ENCODE measurements at regions not wholly inside any gene's neighbourhood (a gene's known extent, or its start where the extent isn't known, plus 50 kb on each side); places are given as distances from the start of the nearest gene placed in this dataset.
"Not testable (repeated sequence)": the region's sequence is repeated elsewhere in the genome, so short reads cannot be mapped to it uniquely, and the experiment has no call there.

- H3K27ac Mint-ChIP-seq (ENCODE audit: unreplicated experiment) = no peak overlapping the region
- no peak overlapping the region for H3K4me3 Mint-ChIP-seq (ENCODE audit: unreplicated experiment)
- H3K27me3 Mint-ChIP-seq (ENCODE audit: unreplicated experiment) = no peaks in the 10 kb centered on the region
- DNase-seq = no peak
- TF ChIP-seq, protein P1, sequence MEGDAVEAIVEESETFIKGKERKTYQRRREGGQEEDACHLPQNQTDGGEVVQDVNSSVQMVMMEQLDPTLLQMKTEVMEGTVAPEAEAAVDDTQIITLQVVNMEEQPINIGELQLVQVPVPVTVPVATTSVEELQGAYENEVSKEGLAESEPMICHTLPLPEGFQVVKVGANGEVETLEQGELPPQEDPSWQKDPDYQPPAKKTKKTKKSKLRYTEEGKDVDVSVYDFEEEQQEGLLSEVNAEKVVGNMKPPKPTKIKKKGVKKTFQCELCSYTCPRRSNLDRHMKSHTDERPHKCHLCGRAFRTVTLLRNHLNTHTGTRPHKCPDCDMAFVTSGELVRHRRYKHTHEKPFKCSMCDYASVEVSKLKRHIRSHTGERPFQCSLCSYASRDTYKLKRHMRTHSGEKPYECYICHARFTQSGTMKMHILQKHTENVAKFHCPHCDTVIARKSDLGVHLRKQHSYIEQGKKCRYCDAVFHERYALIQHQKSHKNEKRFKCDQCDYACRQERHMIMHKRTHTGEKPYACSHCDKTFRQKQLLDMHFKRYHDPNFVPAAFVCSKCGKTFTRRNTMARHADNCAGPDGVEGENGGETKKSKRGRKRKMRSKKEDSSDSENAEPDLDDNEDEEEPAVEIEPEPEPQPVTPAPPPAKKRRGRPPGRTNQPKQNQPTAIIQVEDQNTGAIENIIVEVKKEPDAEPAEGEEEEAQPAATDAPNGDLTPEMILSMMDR (IDR thresholded peaks at IDR 0.05; ENCODE audit: partially characterized antibody, unreplicated experiment) = no peak
- H3K9me3 Mint-ChIP-seq (ENCODE audit: unreplicated experiment) = peaks cover 3% of the 10 kb centered on the region
- H3K36me3 Mint-ChIP-seq (ENCODE audit: unreplicated experiment) = no peaks in the 10 kb centered on the region
- no peaks in the 10 kb centered on the region for H3K4me1 Mint-ChIP-seq (ENCODE audit: low read depth, unreplicated experiment)
These were observed 225.7 kb downstream of the UTRN start for GRCh38 chr6:144510859-144511258.

- Mint-ChIP-seq H3K27ac (ENCODE audit: unreplicated experiment) (no peak overlapping the region), H3K9me3 (ENCODE audit: unreplicated experiment) (no peaks in the 10 kb centered on the region), H3K36me3 (ENCODE audit: unreplicated experiment) (no peaks in the 10 kb centered on the region), H3K4me3 (ENCODE audit: unreplicated experiment) (no peak overlapping the region), H3K4me1 (ENCODE audit: low read depth, unreplicated experiment) (peaks cover 2% of the 10 kb centered on the region), H3K27me3 (ENCODE audit: unreplicated experiment) (no peaks in the 10 kb centered on the region)
- TF ChIP-seq, protein P1 (IDR thresholded peaks at IDR 0.05; ENCODE audit: partially characterized antibody, unreplicated experiment) = no peak
- no peak for DNase-seq
These were observed 230.6 kb downstream of the UTRN start for GRCh38 chr6:144515761-144516160.

DNA sequence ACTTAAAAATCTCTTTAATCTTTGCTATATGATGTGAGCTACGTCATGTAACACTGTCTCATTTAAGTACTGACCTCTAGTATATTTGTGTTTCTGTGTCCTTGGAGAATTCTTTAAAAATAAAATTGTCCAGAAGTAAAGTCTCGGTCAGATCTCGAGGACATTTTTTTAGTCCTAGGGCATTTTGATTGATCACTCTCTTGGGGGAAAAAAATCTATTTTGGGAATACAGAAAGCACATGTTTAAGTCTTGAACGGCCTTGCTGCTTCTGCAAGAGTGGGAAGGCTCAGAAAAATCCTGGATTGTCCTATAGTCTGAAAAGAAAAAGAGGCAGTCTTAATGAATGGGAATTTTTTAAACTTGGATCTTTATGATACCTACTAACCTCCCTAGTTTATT is 234.3 kb downstream of the UTRN start:
- H3K4me1 Mint-ChIP-seq (ENCODE audit: low read depth, unreplicated experiment) = peaks cover 2% of the 10 kb centered on the region
- no peak for DNase-seq
- TF ChIP-seq, protein P1 (IDR thresholded peaks at IDR 0.05; ENCODE audit: partially characterized antibody, unreplicated experiment) = no peak
- no peaks in the 10 kb centered on the region for H3K27me3 Mint-ChIP-seq (ENCODE audit: unreplicated experiment)
- H3K36me3 Mint-ChIP-seq (ENCODE audit: unreplicated experiment) = no peaks in the 10 kb centered on the region
- H3K9me3 Mint-ChIP-seq (ENCODE audit: unreplicated experiment) = no peaks in the 10 kb centered on the region
- H3K27ac Mint-ChIP-seq (ENCODE audit: unreplicated experiment) = no peak overlapping the region
- no peak overlapping the region for H3K4me3 Mint-ChIP-seq (ENCODE audit: unreplicated experiment)

DNA sequence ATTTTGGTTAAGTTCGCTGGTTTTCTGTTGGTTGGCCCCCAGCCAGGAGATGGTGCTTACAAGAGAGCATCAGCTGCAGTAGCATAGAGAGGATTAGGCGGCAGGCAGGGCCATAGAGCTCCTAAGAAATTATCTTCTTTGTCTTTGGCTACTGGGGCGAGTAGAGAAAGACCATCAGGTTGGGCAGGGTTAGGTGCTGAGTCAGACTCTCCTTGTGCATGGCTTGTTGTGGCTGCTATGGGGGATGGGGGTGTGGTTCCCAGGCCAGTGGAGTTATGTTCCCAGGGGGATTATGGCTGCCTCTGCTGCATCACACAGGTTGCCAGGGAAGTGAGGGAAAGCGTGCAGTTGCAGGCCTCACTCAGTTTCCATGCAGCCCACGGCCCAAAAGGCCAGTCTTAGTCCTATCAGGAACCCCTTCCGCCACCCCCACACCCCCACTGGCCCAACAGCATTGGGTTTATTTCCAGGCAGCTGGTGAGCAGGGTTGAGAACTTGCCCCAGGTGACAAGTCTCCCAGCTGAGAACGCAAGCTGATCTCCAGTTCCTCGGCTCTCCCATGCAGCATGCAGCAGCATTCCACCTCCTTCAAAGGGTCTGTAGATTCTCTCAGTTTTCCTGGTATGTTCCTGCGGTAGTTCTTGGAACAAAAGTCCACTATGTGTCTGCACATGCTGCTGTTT is 243.7 kb downstream of the UTRN start:
- H3K27me3 Mint-ChIP-seq (ENCODE audit: unreplicated experiment) = no peaks in the 10 kb centered on the region
- peak overlapping the region; percentile 12 for H3K4me3 Mint-ChIP-seq (ENCODE audit: unreplicated experiment)
- peaks cover 3% of the 10 kb centered on the region for H3K9me3 Mint-ChIP-seq (ENCODE audit: unreplicated experiment)
- H3K27ac Mint-ChIP-seq (ENCODE audit: unreplicated experiment) = no peak overlapping the region
- peaks cover 3% of the 10 kb centered on the region for H3K36me3 Mint-ChIP-seq (ENCODE audit: unreplicated experiment)
- TF ChIP-seq, protein P1 (IDR thresholded peaks at IDR 0.05; ENCODE audit: partially characterized antibody, unreplicated experiment) = no peak
- peaks cover 10% of the 10 kb centered on the region for H3K4me1 Mint-ChIP-seq (ENCODE audit: low read depth, unreplicated experiment)
- DNase-seq = peak; percentile 21

DNA sequence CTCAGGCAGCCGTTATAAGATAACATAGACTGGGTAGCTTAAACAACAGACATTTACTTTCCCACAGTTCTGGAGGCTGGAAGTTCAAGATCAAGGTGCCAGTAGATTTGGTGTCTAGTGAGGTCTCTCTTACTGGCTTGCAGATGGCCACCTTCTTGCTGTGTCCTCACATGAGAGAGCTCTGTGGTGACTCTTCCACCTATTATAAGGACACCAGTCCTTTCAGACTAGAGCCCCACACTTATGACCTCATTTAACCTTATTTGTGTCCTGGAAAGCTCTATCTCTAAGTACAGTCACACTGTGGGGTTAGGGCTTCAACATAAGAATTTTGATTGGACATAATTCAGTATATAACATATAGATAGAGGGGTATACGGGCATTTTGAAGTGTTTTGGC is 245.0 kb downstream of the UTRN start:
- Mint-ChIP-seq H3K4me3 (ENCODE audit: unreplicated experiment) (no peak overlapping the region), H3K27ac (ENCODE audit: unreplicated experiment) (no peak overlapping the region), H3K27me3 (ENCODE audit: unreplicated experiment) (no peaks in the 10 kb centered on the region), H3K4me1 (ENCODE audit: low read depth, unreplicated experiment) (peaks cover 10% of the 10 kb centered on the region), H3K9me3 (ENCODE audit: unreplicated experiment) (peaks cover 3% of the 10 kb centered on the region), H3K36me3 (ENCODE audit: unreplicated experiment) (peaks cover 3% of the 10 kb centered on the region)
- DNase-seq = no peak
- TF ChIP-seq, protein P1 (IDR thresholded peaks at IDR 0.05; ENCODE audit: partially characterized antibody, unreplicated experiment) = no peak

DNA sequence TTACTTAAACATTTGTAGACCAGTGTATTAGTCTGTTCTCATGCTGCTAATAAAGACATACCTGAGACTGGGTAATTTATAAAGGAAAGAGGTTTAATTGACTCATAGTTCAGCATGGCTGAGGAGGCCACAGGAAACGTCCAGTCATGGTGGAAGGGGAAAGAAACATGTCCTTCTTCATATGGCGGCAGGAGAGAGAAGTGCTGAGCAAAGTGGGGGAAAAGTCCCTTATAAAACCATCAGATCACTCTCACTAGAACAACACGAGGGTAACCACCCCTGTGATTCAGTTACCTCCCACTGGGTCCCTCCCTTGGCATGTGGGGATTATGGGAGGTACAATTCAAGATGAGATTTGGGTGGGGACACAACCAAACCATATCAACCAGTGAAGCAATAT is 247.1 kb downstream of the UTRN start:
- H3K9me3 Mint-ChIP-seq (ENCODE audit: unreplicated experiment); H3K27ac Mint-ChIP-seq (ENCODE audit: unreplicated experiment); H3K4me3 Mint-ChIP-seq (ENCODE audit: unreplicated experiment); H3K36me3 Mint-ChIP-seq (ENCODE audit: unreplicated experiment); H3K27me3 Mint-ChIP-seq (ENCODE audit: unreplicated experiment); DNase-seq: not testable (repeated sequence)
- peaks cover 10% of the 10 kb centered on the region for H3K4me1 Mint-ChIP-seq (ENCODE audit: low read depth, unreplicated experiment)
